ENCODE measurements at regions not wholly inside any gene's neighbourhood (a gene's known extent, or its start where the extent isn't known, plus 50 kb on each side); places are given as distances from the start of the nearest gene placed in this dataset.

- no peak for DNase-seq (ENCODE audit: low read depth)
- no peak for TF ChIP-seq CTCF (IDR thresholded peaks at IDR 0.05; ENCODE audit: low read depth, low read length, missing control alignments)
- H3K4me3 ChIP-seq (ENCODE audit: low read depth, low read length) = no peak overlapping the region
Measured at GRCh38 chr2:48213646-48214045, 100.8 kb upstream of the FOXN2 start.

DNA sequence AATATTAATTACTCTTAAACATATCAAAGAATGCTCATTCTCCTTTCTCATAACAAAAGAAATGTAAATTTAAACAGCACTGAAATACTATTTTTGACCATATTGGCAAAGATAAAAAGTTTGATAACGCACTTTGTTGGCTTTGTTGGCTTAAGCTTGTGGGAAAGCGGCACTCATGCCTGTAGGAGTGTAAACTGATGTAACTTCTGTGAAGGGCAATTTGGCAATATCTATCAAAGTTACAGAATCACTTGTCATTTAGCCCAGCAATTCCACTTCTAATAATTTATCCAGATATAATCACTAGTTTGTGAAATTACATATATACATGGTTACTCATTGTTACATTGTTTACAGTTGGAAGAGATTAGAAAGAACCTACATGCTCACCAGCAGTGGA is 96.3 kb upstream of the FOXN2 start:
- H3K4me3 ChIP-seq (ENCODE audit: low read depth, low read length) = no peak overlapping the region
- TF ChIP-seq CTCF (IDR thresholded peaks at IDR 0.05; ENCODE audit: low read depth, low read length, missing control alignments) = no peak
- DNase-seq (ENCODE audit: low read depth) = no peak

DNA sequence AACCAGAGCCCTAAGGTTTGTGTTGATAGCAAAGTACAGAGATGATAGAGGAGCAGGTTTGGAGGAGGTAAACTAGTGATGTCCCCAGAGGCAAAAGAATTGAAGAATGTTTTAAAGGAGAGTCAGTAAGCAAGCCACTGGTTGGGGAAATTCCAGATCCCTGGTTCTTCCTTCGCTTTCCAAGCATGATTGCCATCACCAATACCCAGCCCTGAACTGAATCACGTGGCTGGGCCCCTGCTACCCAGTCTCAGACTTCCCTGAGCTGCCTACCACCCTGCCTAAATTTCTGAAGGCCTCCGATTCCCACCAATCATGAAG is 95.3 kb upstream of the FOXN2 start:
- TF ChIP-seq CTCF (IDR thresholded peaks at IDR 0.05; ENCODE audit: low read depth, low read length, missing control alignments) = no peak

GRCh38 chr2:48219555-48220436 is 94.7 kb upstream of the FOXN2 start:
- H3K4me3 ChIP-seq (ENCODE audit: low read depth, low read length) = no peak overlapping the region
- no peak for TF ChIP-seq CTCF (IDR thresholded peaks at IDR 0.05; ENCODE audit: low read depth, low read length, missing control alignments)
- DNase-seq (ENCODE audit: low read depth) = no peak

More for the DNA sequence above, 95.3 kb upstream of the FOXN2 start:
- H3K4me3 ChIP-seq (ENCODE audit: low read depth, low read length) = no peak overlapping the region
- no peak for DNase-seq (ENCODE audit: low read depth)

DNA sequence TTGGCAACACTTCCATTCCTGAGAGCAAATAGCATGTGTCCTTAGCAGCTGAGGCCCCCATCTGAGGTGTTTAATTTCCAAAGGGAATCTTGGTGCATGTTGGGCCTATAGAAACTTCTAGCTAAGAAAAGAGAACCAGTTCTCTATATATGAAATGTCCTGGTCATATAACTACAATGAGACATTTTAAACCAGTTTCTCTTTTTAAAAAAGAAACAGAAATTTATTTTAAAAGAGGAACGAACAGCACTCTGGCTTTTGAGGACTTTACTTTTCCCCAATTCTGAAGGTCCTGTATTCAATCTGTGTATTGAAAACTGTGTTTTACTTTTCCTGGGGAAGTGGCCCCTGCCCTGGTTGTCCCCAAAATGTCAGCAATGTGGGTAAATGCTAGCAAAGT is 94.0 kb upstream of the FOXN2 start:
- no peak overlapping the region for H3K4me3 ChIP-seq (ENCODE audit: low read depth, low read length)
- no peak for DNase-seq (ENCODE audit: low read depth)
- no peak for TF ChIP-seq CTCF (IDR thresholded peaks at IDR 0.05; ENCODE audit: low read depth, low read length, missing control alignments)

DNA sequence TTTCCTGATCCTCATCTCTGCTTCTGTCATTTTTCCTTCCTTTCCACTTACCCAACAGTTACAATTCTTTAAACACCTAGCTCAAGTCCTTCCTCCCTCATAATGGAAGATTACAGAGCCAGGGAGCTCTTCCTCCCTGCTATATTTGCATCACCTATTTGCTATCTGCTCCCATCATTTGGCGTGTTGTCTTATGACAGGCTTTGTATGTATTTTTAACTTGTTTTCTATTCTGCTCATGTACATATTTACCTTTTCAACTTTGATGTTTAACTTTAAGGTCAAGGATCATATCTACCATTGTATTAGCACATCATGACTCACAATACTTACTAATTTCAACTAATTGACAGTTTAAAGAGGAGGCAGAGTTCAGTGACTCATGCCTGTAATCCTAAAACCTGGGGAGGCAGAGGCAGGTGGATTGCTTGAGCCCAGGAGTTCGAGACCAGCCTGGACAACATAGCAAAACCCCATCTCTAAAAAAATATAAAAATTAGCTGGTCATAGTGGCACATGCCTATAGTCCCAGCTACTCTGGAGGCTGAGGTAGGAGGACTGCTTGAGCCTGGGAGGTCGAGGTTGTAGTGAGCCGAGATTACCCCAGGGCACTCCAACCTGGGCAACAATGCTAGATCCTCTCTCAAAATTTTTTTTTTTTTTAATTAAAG is 92.5 kb upstream of the FOXN2 start:
- no peak overlapping the region for H3K4me3 ChIP-seq (ENCODE audit: low read depth, low read length)
- no peak for DNase-seq (ENCODE audit: low read depth)
- TF ChIP-seq CTCF (IDR thresholded peaks at IDR 0.05; ENCODE audit: low read depth, low read length, missing control alignments) = no peak
